HG03196 (cell line): ENCODE measurements at regions not wholly inside any gene's neighbourhood (a gene's known extent, or its start where the extent isn't known, plus 50 kb on each side); places are given as distances from the start of the nearest gene placed in this dataset.
"Not testable (repeated sequence)": the region's sequence is repeated elsewhere in the genome, so short reads cannot be mapped to it uniquely, and the experiment has no call there.

Experiments
- ATAC-seq: cut with Tn5 transposase; IDR thresholded peaks from one replicate; pipeline ENCODE4 v1.9.1; 2021; ENCODE audit not compliant: unreplicated experiment

- ATAC-seq: no peak
These were observed 305.6 kb upstream of the ZEB2 start for GRCh38 chr2:144825331-144826020.

- no peak for ATAC-seq
These were observed 304.6 kb upstream of the ZEB2 start for GRCh38 chr2:144824306-144825080.

- no peak for ATAC-seq
These were observed 303.0 kb upstream of the ZEB2 start for GRCh38 chr2:144822966-144823365.

- ATAC-seq: no peak
These were observed 292.4 kb upstream of the ZEB2 start for GRCh38 chr2:144812288-144812687.

DNA sequence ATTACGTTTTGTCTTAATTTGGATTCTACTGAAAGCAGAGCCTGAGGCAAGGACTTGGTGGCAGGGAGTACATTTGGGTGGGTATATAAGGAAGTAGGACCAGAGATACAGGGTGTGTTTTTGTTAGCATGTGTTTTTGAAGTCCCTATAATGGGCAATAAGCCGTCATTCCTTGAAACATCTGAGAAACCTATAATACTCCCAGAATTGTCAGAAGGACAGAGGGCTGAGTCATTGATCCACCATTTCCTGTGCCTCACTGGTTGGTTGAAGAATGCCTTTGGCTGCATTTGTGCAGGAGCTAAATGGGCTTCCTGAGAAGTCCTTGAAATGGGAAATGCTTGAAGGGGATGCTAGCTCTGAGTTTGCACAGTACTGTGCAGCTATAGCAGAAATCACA, 281.8 kb upstream of the ZEB2 start:
- no peak for ATAC-seq

GRCh38 chr2:144801325-144801724, 281.4 kb upstream of the ZEB2 start:
- no peak for ATAC-seq

GRCh38 chr2:144798989-144799388, 279.1 kb upstream of the ZEB2 start:
- no peak for ATAC-seq

DNA sequence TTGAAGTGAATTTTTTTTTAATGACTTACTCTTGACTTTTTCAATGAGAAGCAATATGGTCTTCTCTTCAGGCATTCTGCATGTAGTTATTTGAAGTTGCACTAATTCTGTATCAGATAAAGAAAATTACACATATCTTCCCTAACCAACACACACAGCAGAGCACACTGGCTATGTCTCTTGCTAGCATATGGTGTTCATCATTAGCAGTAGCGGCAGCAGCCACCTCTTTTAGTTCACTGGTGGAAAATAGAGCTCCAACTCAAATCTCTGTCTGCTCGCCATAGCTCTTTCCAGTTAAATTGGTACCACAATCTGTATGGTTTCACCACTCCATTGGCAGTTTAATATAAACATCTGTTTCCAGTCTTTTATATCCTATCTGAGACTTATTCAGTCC, 278.1 kb upstream of the ZEB2 start:
- ATAC-seq: no peak

GRCh38 chr2:144796936-144797335, 277.0 kb upstream of the ZEB2 start:
- no peak for ATAC-seq

DNA sequence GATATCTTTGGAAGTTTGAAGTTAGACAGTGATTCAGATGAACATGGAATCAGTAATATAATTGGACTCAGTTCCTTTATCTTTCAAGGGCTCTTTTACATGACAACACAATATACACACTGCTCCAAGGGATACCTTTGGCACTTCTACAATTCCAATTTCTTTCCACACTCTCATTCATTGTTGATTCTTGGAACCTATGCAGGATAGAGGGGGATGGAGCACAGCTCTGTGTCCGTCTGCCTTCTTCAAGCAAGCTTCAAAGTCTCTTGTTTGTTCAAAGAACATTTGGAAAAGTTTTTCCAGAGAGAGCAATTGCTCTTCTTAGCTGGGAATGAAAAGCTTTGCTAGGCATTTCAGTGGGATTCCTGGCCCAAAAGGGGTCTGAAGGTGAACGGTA, 276.2 kb upstream of the ZEB2 start:
- ATAC-seq: no peak

GRCh38 chr2:144785253-144785652, 265.3 kb upstream of the ZEB2 start:
- no peak for ATAC-seq

DNA sequence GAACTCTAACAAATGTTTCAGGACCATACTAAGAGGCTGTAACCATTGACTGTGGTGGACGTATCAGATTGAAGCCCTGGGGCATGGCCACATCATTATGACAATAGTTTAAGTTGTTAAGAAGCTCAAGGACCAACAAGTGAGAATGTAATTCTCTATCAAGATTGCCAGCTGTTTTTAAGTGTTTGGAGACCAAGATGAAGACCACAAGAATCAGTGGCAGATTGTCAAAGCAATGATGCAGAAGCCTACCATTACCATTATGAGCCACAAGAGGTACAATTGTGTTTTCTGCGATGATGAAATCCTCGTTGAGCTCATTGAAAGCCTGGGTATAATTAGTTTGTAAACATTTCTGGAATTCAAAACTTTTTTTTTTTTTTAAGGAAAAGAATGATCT, 261.1 kb upstream of the ZEB2 start:
- ATAC-seq: no peak

GRCh38 chr2:144776766-144777165, 256.8 kb upstream of the ZEB2 start:
- no peak for ATAC-seq

DNA sequence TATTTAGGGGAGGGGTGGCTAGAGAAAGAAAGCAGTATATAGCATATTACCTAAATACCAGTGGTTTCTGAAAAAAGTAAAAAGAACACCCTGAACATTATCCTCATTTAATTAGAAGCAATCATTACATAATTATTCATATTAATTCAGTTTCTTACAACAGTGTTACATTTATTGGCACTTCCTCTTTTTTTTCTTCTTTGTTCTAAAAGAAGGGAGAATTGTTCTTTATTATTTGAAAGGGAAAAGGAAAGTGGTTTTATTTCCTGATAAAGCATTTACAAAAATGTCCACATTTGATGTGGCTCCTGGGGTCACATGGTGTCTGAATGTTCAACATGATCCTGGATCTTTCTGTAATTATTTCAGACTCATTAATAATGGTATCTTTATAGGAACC, 254.9 kb upstream of the ZEB2 start:
- ATAC-seq: no peak

- ATAC-seq: no peak
These were observed 251.4 kb upstream of the ZEB2 start for GRCh38 chr2:144771348-144771747.

DNA sequence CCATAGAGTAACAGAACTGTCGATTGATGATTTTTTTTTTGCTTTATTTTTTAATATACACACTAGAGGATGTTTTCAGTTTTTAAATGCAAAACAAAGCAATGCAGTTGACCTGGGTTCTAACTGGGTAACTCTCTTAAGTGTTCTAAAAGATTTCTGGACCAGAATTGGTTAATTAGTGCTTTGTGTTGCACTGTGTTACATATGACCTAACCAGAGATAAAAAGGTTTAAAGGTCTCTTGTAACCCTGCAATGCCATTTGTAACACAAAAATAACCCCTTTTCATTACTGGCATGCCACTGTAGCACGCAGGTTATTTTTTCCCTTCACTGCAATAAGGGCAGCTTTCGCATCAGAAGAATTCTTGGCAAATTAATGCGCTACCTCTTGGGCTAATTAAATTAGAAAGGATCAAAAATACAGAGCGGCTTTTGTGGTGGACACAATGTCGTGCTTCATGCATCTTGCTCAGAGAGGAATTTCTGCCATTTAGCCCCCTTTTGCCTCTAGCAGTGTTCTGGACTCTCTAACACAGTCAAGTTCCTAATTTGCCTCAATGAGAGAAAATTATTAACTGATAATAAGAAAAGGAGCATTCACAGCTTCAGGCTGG, 250.8 kb upstream of the ZEB2 start:
- ATAC-seq: no peak

DNA sequence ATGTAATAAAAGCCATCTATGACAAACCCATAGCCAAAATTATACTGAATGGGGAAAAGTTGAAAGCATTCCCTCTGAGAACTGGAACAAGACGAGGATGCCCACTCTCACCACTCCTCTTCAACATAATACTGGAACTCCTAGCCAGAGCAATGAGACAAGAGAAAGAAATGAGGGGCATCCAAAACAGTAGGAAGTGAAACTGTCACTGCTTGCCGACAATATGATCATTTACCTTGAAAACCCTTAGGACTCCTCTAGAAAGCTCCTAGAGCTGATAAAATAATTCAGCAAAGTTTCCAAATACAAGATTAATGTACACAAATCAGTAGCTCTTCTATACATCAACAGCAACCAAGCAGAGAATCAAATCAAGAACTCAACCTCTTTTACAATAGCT, 241.0 kb upstream of the ZEB2 start:
- ATAC-seq: not testable (repeated sequence)

DNA sequence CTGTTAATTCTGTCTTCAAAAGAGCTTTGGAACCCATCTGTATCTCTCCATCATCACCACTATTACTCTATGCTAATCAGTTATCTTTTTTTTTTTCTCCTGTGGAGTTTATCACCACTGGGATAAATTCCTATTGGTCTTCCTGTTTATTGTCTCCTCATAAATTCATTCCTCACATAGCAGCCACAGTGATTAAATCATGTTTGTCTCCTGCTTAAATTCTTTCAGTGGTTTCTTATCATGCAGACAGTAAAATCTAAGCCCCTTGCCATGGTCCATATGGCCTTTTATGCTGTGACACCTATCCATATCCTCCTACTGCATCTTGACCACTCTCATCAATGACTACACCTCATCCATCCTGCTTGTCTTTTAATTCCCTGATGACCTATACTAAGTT, 239.8 kb upstream of the ZEB2 start:
- no peak for ATAC-seq

DNA sequence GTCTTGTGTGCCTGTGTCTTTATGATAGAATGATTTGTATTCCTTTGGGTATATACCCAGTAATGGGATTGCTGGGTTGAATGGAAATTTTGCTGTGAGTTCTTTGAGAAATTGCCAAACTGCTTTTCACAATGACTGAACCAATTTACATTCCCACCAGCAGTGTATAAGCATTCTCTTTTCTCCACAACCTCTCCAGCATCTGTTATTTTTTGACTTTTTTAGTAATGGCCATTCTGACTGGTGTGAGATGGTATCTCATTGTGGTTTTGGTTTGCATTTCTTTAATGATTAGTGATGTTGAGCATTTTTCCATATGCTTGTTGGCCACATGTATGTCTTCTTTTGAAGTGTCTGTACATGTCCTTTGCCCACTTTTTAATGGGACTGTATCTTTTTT, 238.3 kb upstream of the ZEB2 start:
- not testable (repeated sequence) for ATAC-seq

DNA sequence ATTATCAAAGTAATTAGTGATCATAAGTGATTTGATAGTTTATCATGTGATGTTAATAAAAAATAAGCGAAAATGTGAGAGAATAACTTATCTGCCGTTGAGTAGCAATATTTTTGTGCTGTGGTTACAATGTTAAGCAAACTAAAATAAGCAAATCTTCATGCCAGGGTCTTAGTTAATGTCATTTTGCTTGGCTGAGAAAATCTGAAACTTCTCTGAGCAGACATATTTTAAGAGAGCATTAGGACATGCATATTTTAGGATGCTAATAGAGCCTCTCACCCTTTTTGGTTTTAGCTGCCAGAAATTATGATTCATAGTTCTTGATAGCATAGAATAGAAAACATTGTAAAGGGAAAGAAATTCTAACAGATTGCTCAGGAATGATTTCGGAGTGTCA, 233.5 kb upstream of the ZEB2 start:
- no peak for ATAC-seq

- ATAC-seq: no peak
These were observed 231.4 kb upstream of the ZEB2 start for GRCh38 chr2:144751142-144751905.

GRCh38 chr2:144749188-144749587, 229.3 kb upstream of the ZEB2 start:
- no peak for ATAC-seq
